ENCODE measurements at regions not wholly inside any gene's neighbourhood (a gene's known extent, or its start where the extent isn't known, plus 50 kb on each side); places are given as distances from the start of the nearest gene placed in this dataset.

GRCh38 chr9:81754245-81754644 lies 64.9 kb upstream of the TLE1 start (continued):
- TF ChIP-seq ZNF830 (CRISPR knock-in tag; IDR thresholded peaks at IDR 0.05): no peak
- no peak for TF ChIP-seq SOX6 (IDR thresholded peaks at IDR 0.05)

DNA sequence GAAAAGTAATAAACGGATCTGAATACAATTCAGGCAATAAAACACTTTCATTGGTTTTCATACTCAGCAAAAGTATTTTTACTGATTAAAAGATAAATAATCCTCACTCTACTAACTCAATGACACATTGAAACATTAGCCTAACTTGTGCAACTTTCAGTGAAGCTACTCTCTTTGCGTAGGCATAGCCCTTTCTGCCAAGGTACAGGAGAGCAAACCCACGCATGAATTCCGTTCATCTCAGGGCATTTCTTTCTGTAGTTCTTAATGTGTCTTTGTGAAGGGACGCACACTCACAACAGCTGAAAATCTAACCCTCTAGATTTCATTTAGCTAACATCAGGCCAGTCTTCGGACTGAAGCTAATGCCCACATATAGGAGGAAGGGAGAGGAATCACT lies 66.4 kb upstream of the TLE1 start:
- Histone ChIP-seq H3K79me2 (ENCODE audit: control insufficient read depth, insufficient read depth, low read length) (no peaks in the 10 kb centered on the region), H3K36me3 (ENCODE audit: control insufficient read depth, insufficient read depth, low read length) (no peaks in the 10 kb centered on the region), H3K4me1 (replicated peaks in 1 of 2; ENCODE audit: control insufficient read depth in 2 of 2, insufficient read depth in 2 of 2, low read length in 2 of 2) (no peaks in the 10 kb centered on the region), H3K27ac (ENCODE audit: extremely low read depth, low read depth, low read length) (no peak overlapping the region), H3K4me3 (no peak overlapping the region), H3K4me2 (ENCODE audit: insufficient read depth, low read length) (no peak overlapping the region), H2AFZ (ENCODE audit: low read depth, low read length) (no peak overlapping the region), H3K9me3 (replicated peaks; ENCODE audit: control insufficient read depth, insufficient read depth, low read depth, low read length) (no peaks in the 10 kb centered on the region), H3K9ac (ENCODE audit: insufficient read depth in 1 of 2, low read depth in 2 of 2, low read length in 2 of 2) (no peak overlapping the region), H3K27me3 (ENCODE audit: control insufficient read depth in 2 of 2, insufficient read depth in 2 of 2, low read length in 2 of 2) (no peaks in the 10 kb centered on the region), H4K20me1 (replicated peaks; ENCODE audit: control insufficient read depth, insufficient read depth, low read length) (no peaks in the 10 kb centered on the region), H3K9me1 (ENCODE audit: control insufficient read depth, insufficient read depth, low read length) (no peaks in the 10 kb centered on the region)
- no TSS peak for BruUV-seq (replicated peaks)
- ChIA-PET CTCF (ENCODE audit: low intra/inter-chr PET ratio) (no interaction called here), POLR2A (no interaction called here)
- intact Hi-C loops (cut with micrococcal nuclease) (no loop called here), in situ Hi-C loops (cut with MboI) (no loop called here)
- WGBS (ENCODE audit: insufficient coverage, low coverage, missing lambda C conversion rate): 3% methylated on average over 5 of the region's 6 CpGs
- DNase-seq (ENCODE audit: extremely low read depth in 1 of 4, low spot score in 3 of 4): no peak
- ATAC-seq: no peak
- no peak for FAIRE-seq
- no peak for TF ChIP-seq MED1 (CRISPR knock-in tag; IDR thresholded peaks at IDR 0.05; ENCODE audit: borderline replicate concordance)
- TF ChIP-seq NR3C1 (CRISPR knock-in tag; IDR thresholded peaks at IDR 0.05): no peak
- no peak for TF ChIP-seq ATF7 (IDR thresholded peaks at IDR 0.05)
- no peak for TF ChIP-seq ZNF174 (CRISPR knock-in tag; IDR thresholded peaks at IDR 0.05)
- TF ChIP-seq, protein P1, sequence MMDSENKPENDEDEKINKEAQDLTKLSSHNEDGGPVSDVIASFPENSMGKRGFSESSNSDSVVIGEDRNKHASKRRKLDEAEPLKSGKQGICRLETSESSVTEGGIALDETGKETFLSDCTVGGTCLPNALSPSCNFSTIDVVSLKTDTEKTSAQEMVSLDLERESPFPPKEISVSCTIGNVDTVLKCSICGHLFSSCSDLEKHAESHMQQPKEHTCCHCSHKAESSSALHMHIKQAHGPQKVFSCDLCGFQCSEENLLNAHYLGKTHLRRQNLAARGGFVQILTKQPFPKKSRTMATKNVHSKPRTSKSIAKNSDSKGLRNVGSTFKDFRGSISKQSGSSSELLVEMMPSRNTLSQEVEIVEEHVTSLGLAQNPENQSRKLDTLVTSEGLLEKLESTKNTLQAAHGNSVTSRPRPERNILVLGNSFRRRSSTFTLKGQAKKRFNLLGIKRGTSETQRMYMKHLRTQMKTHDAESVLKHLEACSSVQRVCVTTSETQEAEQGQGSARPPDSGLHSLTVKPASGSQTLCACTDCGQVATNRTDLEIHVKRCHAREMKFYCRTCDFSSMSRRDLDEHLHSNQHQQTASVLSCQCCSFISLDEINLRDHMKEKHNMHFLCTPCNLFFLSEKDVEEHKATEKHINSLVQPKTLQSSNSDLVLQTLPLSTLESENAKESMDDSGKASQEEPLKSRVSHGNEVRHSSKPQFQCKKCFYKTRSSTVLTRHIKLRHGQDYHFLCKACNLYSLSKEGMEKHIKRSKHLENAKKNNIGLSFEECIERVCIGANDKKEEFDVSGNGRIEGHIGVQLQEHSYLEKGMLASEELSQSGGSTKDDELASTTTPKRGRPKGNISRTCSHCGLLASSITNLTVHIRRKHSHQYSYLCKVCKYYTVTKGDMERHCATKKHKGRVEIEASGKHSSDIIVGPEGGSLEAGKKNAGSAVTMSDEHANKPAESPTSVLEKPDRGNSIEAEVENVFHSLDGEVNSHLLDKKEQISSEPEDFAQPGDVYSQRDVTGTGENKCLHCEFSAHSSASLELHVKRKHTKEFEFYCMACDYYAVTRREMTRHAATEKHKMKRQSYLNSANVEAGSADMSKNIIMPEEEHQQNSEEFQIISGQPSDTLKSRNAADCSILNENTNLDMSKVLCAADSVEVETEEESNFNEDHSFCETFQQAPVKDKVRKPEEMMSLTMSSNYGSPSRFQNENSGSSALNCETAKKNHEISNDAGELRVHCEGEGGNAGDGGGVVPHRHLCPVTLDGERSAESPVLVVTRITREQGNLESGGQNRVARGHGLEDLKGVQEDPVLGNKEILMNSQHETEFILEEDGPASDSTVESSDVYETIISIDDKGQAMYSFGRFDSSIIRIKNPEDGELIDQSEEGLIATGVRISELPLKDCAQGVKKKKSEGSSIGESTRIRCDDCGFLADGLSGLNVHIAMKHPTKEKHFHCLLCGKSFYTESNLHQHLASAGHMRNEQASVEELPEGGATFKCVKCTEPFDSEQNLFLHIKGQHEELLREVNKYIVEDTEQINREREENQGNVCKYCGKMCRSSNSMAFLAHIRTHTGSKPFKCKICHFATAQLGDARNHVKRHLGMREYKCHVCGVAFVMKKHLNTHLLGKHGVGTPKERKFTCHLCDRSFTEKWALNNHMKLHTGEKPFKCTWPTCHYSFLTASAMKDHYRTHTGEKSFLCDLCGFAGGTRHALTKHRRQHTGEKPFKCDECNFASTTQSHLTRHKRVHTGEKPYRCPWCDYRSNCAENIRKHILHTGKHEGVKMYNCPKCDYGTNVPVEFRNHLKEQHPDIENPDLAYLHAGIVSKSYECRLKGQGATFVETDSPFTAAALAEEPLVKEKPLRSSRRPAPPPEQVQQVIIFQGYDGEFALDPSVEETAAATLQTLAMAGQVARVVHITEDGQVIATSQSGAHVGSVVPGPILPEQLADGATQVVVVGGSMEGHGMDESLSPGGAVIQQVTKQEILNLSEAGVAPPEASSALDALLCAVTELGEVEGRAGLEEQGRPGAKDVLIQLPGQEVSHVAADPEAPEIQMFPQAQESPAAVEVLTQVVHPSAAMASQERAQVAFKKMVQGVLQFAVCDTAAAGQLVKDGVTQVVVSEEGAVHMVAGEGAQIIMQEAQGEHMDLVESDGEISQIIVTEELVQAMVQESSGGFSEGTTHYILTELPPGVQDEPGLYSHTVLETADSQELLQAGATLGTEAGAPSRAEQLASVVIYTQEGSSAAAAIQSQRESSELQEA (IDR thresholded peaks at IDR 0.05; ENCODE audit: low read depth): no peak

All from K562 (cell line).